Right lobe of liver (tissue), 4 donors: ENCODE measurements at regions not wholly inside any gene's neighbourhood (a gene's known extent, or its start where the extent isn't known, plus 50 kb on each side); places are given as distances from the start of the nearest gene placed in this dataset.

Experiments
- POLR2A ChIP-seq: fragments of 450-650 bp; IDR thresholded peaks from one replicate; pipeline ENCODE4 v1.6.1; 2017; ENCODE audit warnings: antibody characterized with exemption, mild to moderate bottlenecking
- TF ChIP-seq, protein P1 (sequence below), 4 donors: fragments of 200-600 bp in 3 of 4; fragments of 450-650 bp in 1 of 4; IDR thresholded peaks; one replicate each; pipeline versions ENCODE4 v1.5.1 to v1.8.0; 2016 to 2022; ENCODE audit warnings: antibody characterized with exemption in 4 of 4, mild to moderate bottlenecking in 2 of 4
- donor health status: DM: no; HTN: no; CAD: no.
- donor health status: DM: no; HTN: no; CAD: no.
- donor health status: DM: no; HTN: yes; CAD: no.

GRCh38 chr11:80473562-80473961 lies 1032.7 kb upstream of the TENM4 start:
- no peak for TF ChIP-seq POLR2A
- TF ChIP-seq, protein P1, sequence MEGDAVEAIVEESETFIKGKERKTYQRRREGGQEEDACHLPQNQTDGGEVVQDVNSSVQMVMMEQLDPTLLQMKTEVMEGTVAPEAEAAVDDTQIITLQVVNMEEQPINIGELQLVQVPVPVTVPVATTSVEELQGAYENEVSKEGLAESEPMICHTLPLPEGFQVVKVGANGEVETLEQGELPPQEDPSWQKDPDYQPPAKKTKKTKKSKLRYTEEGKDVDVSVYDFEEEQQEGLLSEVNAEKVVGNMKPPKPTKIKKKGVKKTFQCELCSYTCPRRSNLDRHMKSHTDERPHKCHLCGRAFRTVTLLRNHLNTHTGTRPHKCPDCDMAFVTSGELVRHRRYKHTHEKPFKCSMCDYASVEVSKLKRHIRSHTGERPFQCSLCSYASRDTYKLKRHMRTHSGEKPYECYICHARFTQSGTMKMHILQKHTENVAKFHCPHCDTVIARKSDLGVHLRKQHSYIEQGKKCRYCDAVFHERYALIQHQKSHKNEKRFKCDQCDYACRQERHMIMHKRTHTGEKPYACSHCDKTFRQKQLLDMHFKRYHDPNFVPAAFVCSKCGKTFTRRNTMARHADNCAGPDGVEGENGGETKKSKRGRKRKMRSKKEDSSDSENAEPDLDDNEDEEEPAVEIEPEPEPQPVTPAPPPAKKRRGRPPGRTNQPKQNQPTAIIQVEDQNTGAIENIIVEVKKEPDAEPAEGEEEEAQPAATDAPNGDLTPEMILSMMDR (IDR thresholded peaks at IDR 0.05) = no peak
